Left lung (tissue), 4 donors: ENCODE measurements at regions not wholly inside any gene's neighbourhood (a gene's known extent, or its start where the extent isn't known, plus 50 kb on each side); places are given as distances from the start of the nearest gene placed in this dataset.
"Not testable (repeated sequence)": the region's sequence is repeated elsewhere in the genome, so short reads cannot be mapped to it uniquely, and the experiment has no call there.

Source experiments
- ATAC-seq: fragments of 200-7000 bp; cut with Tn5 transposase; one replicate; pipeline ENCODE4 v1.9.1; 2020; ENCODE audit warnings: moderate library complexity
- DNase-seq, 4 donors: peaks; one replicate each; pipeline ENCODE4 v3.0.0-alpha.2; 2013 to 2020
- H3K27ac ChIP-seq, 2 donors: fragments of 200-600 bp; sonication (generic) in 1 of 2; one replicate each; pipeline versions ENCODE4 v1.5.0 to v1.8.0; 2020 to 2021
- H3K27me3 ChIP-seq, 2 donors: fragments of 200-600 bp; sonication (generic) in 1 of 2; one replicate each; pipeline versions ENCODE4 v1.5.0 to v1.8.0; 2020 to 2021
- H3K36me3 ChIP-seq, 2 donors: fragments of 200-600 bp; sonication (generic) in 1 of 2; one replicate each; pipeline versions ENCODE4 v1.5.0 to v1.8.0; 2020 to 2021
- H3K4me1 ChIP-seq, 2 donors: fragments of 200-600 bp; one replicate each; pipeline ENCODE4 v1.8.0; 2021
- H3K4me3 ChIP-seq, 2 donors: fragments of 200-600 bp; sonication (generic) in 1 of 2; one replicate each; pipeline versions ENCODE4 v1.5.0 to v1.8.0; 2020 to 2021; ENCODE audit warnings: mild to moderate bottlenecking in 1 of 2
- H3K9me3 ChIP-seq, 2 donors: fragments of 200-600 bp; sonication (generic) in 1 of 2; one replicate each; pipeline versions ENCODE4 v1.5.0 to v1.8.0; 2020 to 2021
- CTCF ChIP-seq, 2 donors: fragments of 200-600 bp; sonication (generic) in 1 of 2; IDR thresholded peaks; one replicate each; pipeline versions ENCODE4 v1.5.0 to v1.8.0; 2021; ENCODE audit warnings: antibody characterized with exemption in 2 of 2
- intact Hi-C, 2 donors: fragments of 100-400 bp; cut with DNase I; formaldehyde crosslinking; loops; one replicate each; pipeline versions ENCODE4 v1.11.2 to v1.14.2; 2022
- donor health status: DM: no; HTN: yes; CAD: no.
- donor health status: DM: no; HTN: no; CAD: no.

- no peak for ATAC-seq
- no peaks in the 10 kb centered on the region for H3K36me3 ChIP-seq
- no peaks in the 10 kb centered on the region for H3K27me3 ChIP-seq
- no peaks in the 10 kb centered on the region for H3K9me3 ChIP-seq
- no peak for DNase-seq
- no peaks in the 10 kb centered on the region for H3K4me1 ChIP-seq
- no peak overlapping the region for H3K27ac ChIP-seq
- no peak for TF ChIP-seq CTCF (IDR thresholded peaks at IDR 0.05)
- no peak overlapping the region for H3K4me3 ChIP-seq
- intact Hi-C loops: no loop called here
Observed at GRCh38 chr10:55989188-55989587, 371.9 kb downstream of the ZWINT start.

- Histone ChIP-seq H3K36me3 (no peaks in the 10 kb centered on the region), H3K4me3 (no peak overlapping the region), H3K9me3 (peaks cover 0 to 5% of the 10 kb centered on the region in 2 donors), H3K27me3 (no peaks in the 10 kb centered on the region), H3K27ac (no peak overlapping the region), H3K4me1 (no peaks in the 10 kb centered on the region)
- ATAC-seq (no peak), DNase-seq (no peak)
- TF ChIP-seq CTCF (IDR thresholded peaks at IDR 0.05): no peak
- intact Hi-C loops: no loop called here
Observed at GRCh38 chr10:55979203-55979602, 381.9 kb downstream of the ZWINT start.

- no peaks in the 10 kb centered on the region for H3K4me1 ChIP-seq
- no peaks in the 10 kb centered on the region for H3K27me3 ChIP-seq
- H3K9me3 ChIP-seq: no peaks in the 10 kb centered on the region
- DNase-seq (no peak), ATAC-seq (no peak)
- TF ChIP-seq CTCF (IDR thresholded peaks at IDR 0.05): no peak
- intact Hi-C loops: no loop called here
- no peak overlapping the region for H3K4me3 ChIP-seq
- H3K36me3 ChIP-seq: no peaks in the 10 kb centered on the region
- no peak overlapping the region for H3K27ac ChIP-seq
Observed at GRCh38 chr10:55966101-55966500, 395.0 kb downstream of the ZWINT start.

- no peak overlapping the region for H3K4me3 ChIP-seq
- no peak for DNase-seq
- no peaks in the 10 kb centered on the region for H3K36me3 ChIP-seq
- H3K4me1 ChIP-seq: no peaks in the 10 kb centered on the region
- no peak overlapping the region for H3K27ac ChIP-seq
- intact Hi-C loops: no loop called here
- ATAC-seq: no peak
- H3K9me3 ChIP-seq: peaks cover 0 to 7% of the 10 kb centered on the region in 2 donors
- TF ChIP-seq CTCF (IDR thresholded peaks at IDR 0.05): no peak
- no peaks in the 10 kb centered on the region for H3K27me3 ChIP-seq
Observed at GRCh38 chr10:55943403-55943802, 417.7 kb downstream of the ZWINT start.

DNA sequence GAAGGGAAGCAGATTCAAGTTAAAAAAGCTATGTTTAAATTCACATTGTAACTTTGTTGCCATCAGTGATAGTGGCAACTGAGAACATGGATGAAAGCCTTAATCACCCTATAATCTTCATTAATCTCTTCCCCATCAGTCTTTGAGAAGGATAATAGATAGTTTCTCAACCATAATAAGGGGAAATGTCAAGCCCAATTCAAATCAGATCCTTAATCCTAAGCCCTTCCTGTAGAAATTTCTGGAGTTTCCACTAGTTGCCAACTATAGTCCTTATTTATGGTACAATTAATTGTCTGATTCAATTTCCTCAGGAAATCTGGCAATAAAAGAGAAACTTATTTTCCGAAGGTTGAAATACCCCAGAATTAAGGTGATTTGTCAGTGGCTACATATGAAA lies 431.8 kb downstream of the ZWINT start:
- no peaks in the 10 kb centered on the region for H3K9me3 ChIP-seq
- TF ChIP-seq CTCF (IDR thresholded peaks at IDR 0.05): no peak
- ATAC-seq: no peak
- no peak for DNase-seq
- H3K27me3 ChIP-seq: no peaks in the 10 kb centered on the region
- H3K4me3 ChIP-seq: no peak overlapping the region
- no peaks in the 10 kb centered on the region for H3K4me1 ChIP-seq
- no peaks in the 10 kb centered on the region for H3K36me3 ChIP-seq
- intact Hi-C loops: no loop called here
- H3K27ac ChIP-seq: no peak overlapping the region

- H3K9me3 ChIP-seq, H3K4me1 ChIP-seq, H3K27me3 ChIP-seq, H3K4me3 ChIP-seq, H3K27ac ChIP-seq, DNase-seq, intact Hi-C loops, ATAC-seq, H3K36me3 ChIP-seq: not testable (repeated sequence)
Observed at GRCh38 chr10:55899472-55900147, 461.4 kb downstream of the ZWINT start.
